DND-41 (cell line): ENCODE measurements at regions not wholly inside any gene's neighbourhood (a gene's known extent, or its start where the extent isn't known, plus 50 kb on each side); places are given as distances from the start of the nearest gene placed in this dataset.

Source experiments
- ATAC-seq: fragments of 200-7000 bp; cut with Tn5 transposase; 3 replicates; pipeline ENCODE4 v1.9.1; 2021; ENCODE audit warnings: low read depth; ENCODE audit not compliant: insufficient read depth
- DNase-seq: peaks from one replicate; pipeline ENCODE4 v3.0.0-alpha.2; 2020
- H2AFZ ChIP-seq: 2 replicates; pipeline ENCODE4 v1.6.0; 2012; ENCODE audit warnings: low read depth, low read length
- H3K27ac ChIP-seq: 2 replicates; pipeline ENCODE4 v1.5.1; 2012; ENCODE audit warnings: low read length, inconsistent platforms
- H3K27me3 ChIP-seq: fragments of 200-600 bp; sonication (generic); 2 replicates; pipeline ENCODE4 v1.6.0; 2012; ENCODE audit warnings: low read length, mild to moderate bottlenecking, inconsistent platforms; ENCODE audit not compliant: insufficient read depth, poor library complexity
- H3K36me3 ChIP-seq: 2 replicates; pipeline ENCODE4 v1.5.1; 2012; ENCODE audit warnings: low read length, inconsistent platforms; ENCODE audit not compliant: insufficient read depth
- H3K4me1 ChIP-seq: 2 replicates; pipeline ENCODE4 v1.5.1; 2012; ENCODE audit warnings: mild to moderate bottlenecking, low read length; ENCODE audit not compliant: insufficient read depth
- H3K4me2 ChIP-seq: 2 replicates; pipeline ENCODE4 v1.6.0; 2012; ENCODE audit warnings: mild to moderate bottlenecking, moderate library complexity, low read length, inconsistent platforms; ENCODE audit not compliant: insufficient read depth
- H3K4me3 ChIP-seq, 2 experiments: fragments of 200-600 bp in 1 of 2; shearing (Covaris generic) in 1 of 2; 2 replicates each; pipeline ENCODE4 v1.5.1; 2012 to 2016; ENCODE audit warnings: inconsistent platforms in 2 of 2, low read length in 2 of 2, mild to moderate bottlenecking in 2 of 2, low read depth in 1 of 2, moderate library complexity in 1 of 2
- H3K79me2 ChIP-seq: 2 replicates; pipeline ENCODE4 v1.6.0; 2012; ENCODE audit warnings: low read length, inconsistent platforms; ENCODE audit not compliant: insufficient read depth
- H3K9ac ChIP-seq: 2 replicates; pipeline ENCODE4 v1.6.0; 2012; ENCODE audit warnings: low read depth, mild to moderate bottlenecking, inconsistent platforms, low read length, moderate library complexity
- H3K9me3 ChIP-seq: 2 replicates; pipeline ENCODE4 v1.5.1; 2012; ENCODE audit warnings: low read length, moderate library complexity, mild to moderate bottlenecking, inconsistent platforms; ENCODE audit not compliant: insufficient read depth, severe bottlenecking
- H4K20me1 ChIP-seq: 2 replicates; pipeline ENCODE4 v1.6.0; 2012; ENCODE audit warnings: low read length; ENCODE audit not compliant: insufficient read depth
- EZH2 ChIP-seq: IDR thresholded peaks from 3 replicates; pipeline ENCODE4 v1.6.1; 2012; ENCODE audit warnings: borderline replicate concordance, low read depth, mild to moderate bottlenecking, moderate library complexity, low read length, inconsistent platforms; ENCODE audit not compliant: severe bottlenecking
- TF ChIP-seq, protein P1 (sequence below): IDR thresholded peaks from 2 replicates; pipeline ENCODE4 v1.5.1; 2012; ENCODE audit warnings: borderline replicate concordance, low read length, moderate library complexity, mild to moderate bottlenecking; ENCODE audit not compliant: poor library complexity, severe bottlenecking; ENCODE audit errors: extremely low read depth

DNA sequence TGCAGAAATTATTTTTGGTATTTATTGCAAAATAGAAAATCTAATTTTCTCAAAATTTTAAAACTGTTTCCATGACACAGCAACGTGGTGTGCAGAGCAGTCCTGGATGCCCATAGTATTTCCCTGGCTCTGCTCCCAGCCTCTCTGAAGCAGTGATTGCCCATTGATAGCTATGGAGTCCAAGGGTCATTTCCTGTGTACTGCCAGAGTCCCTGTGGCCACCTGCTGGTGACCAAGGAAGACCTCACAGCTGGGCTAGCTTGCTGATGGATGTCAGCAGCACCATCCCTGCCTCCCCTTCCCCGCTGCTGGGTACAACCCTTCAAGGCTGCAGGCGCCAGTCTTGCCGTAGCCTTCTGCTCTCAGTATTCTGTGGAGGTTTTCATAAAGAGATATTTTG, 184.1 kb downstream of the DIRAS2 start:
- Histone ChIP-seq H3K36me3 (no peaks in the 10 kb centered on the region), H3K4me3 (no peak overlapping the region), H3K27me3 (peaks cover 4% of the 10 kb centered on the region), H3K9me3 (no peaks in the 10 kb centered on the region), H4K20me1 (no peaks in the 10 kb centered on the region), H3K27ac (no peak overlapping the region), H2AFZ (no peak overlapping the region), H3K4me2 (no peak overlapping the region), H3K9ac (no peak overlapping the region), H3K79me2 (no peaks in the 10 kb centered on the region), H3K4me1 (no peaks in the 10 kb centered on the region)
- TF ChIP-seq, protein P1, sequence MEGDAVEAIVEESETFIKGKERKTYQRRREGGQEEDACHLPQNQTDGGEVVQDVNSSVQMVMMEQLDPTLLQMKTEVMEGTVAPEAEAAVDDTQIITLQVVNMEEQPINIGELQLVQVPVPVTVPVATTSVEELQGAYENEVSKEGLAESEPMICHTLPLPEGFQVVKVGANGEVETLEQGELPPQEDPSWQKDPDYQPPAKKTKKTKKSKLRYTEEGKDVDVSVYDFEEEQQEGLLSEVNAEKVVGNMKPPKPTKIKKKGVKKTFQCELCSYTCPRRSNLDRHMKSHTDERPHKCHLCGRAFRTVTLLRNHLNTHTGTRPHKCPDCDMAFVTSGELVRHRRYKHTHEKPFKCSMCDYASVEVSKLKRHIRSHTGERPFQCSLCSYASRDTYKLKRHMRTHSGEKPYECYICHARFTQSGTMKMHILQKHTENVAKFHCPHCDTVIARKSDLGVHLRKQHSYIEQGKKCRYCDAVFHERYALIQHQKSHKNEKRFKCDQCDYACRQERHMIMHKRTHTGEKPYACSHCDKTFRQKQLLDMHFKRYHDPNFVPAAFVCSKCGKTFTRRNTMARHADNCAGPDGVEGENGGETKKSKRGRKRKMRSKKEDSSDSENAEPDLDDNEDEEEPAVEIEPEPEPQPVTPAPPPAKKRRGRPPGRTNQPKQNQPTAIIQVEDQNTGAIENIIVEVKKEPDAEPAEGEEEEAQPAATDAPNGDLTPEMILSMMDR: no peak
- TF ChIP-seq EZH2: no peak
- no peak for DNase-seq
- no peak for ATAC-seq

DNA sequence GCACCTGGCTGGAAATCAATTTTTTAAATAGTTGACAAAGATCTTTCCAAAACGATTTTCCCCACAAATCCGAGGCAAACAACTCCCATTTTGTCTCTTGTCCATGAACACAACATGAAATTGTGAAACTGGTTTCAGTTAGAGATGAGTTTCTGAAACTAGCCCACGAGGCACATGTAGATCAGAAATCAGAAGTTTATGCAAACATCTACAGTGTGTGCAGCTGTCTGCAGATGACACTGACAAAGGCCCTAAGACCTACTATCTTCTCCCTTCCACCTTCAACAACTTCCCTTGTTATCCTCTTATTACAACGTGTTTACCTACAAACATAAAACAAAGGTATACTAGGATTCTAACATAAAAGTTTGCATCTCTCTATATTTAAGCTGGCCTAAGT, 183.3 kb downstream of the DIRAS2 start:
- TF ChIP-seq EZH2: no peak
- TF ChIP-seq, protein P1: no peak
- ATAC-seq: no peak
- H3K4me2 ChIP-seq: no peak overlapping the region
- no peak overlapping the region for H3K4me3 ChIP-seq
- H3K27ac ChIP-seq: no peak overlapping the region
- H3K9me3 ChIP-seq: no peaks in the 10 kb centered on the region
- H2AFZ ChIP-seq: no peak overlapping the region
- H4K20me1 ChIP-seq: no peaks in the 10 kb centered on the region
- no peak overlapping the region for H3K9ac ChIP-seq
- no peaks in the 10 kb centered on the region for H3K4me1 ChIP-seq
- H3K27me3 ChIP-seq: peaks cover 4% of the 10 kb centered on the region
- no peaks in the 10 kb centered on the region for H3K79me2 ChIP-seq
- DNase-seq: no peak
- H3K36me3 ChIP-seq: no peaks in the 10 kb centered on the region

DNA sequence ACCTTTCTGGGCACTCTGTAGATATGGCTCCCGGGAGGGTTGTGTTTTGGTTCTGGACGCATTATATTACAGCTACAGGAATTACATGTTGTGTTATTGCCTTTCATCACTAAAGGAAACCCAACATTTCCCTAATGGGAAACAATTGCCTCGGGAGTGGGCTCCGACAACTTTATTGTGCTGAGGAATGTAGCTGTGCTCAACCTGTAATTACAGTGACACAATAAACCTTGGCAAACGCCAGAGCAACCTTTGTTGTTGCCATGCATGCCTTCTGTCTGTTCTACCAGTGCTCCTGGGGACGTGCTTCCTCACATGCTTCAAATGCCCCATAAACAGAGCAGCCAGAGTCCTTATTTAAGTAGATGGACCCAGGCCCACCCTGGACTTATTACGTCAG, 182.4 kb downstream of the DIRAS2 start:
- no peaks in the 10 kb centered on the region for H3K36me3 ChIP-seq
- no peaks in the 10 kb centered on the region for H3K9me3 ChIP-seq
- no peak overlapping the region for H2AFZ ChIP-seq
- no peaks in the 10 kb centered on the region for H4K20me1 ChIP-seq
- ATAC-seq: no peak
- no peak overlapping the region for H3K4me2 ChIP-seq
- H3K79me2 ChIP-seq: no peaks in the 10 kb centered on the region
- H3K27ac ChIP-seq: no peak overlapping the region
- H3K27me3 ChIP-seq: peaks cover 2% of the 10 kb centered on the region
- H3K9ac ChIP-seq: no peak overlapping the region
- no peaks in the 10 kb centered on the region for H3K4me1 ChIP-seq
- H3K4me3 ChIP-seq: no peak overlapping the region
- TF ChIP-seq, protein P1: no peak
- no peak for TF ChIP-seq EZH2
- no peak for DNase-seq

DNA sequence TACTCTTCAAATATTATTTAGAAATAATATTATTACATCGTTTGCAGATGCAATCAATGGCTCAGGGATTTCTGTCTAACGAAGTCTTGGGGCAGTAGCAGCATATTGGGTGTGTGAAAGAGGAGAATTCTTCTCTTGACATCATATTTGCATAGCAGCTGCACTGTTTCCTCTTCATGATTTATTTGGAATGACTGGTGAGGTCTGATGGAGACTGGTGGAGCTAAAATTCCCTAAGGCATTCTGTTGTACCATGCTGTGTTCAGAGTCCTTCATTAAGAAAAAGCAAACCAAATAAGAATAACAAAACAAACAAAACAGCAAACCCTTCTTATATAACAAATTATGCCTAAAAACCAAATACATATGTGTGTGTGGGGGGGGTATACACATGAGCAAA, 177.6 kb downstream of the DIRAS2 start:
- no peaks in the 10 kb centered on the region for H3K79me2 ChIP-seq
- TF ChIP-seq EZH2: no peak
- TF ChIP-seq, protein P1: no peak
- no peak overlapping the region for H3K4me2 ChIP-seq
- H3K9ac ChIP-seq: no peak overlapping the region
- DNase-seq (no peak), ATAC-seq (no peak)
- no peak overlapping the region for H2AFZ ChIP-seq
- no peaks in the 10 kb centered on the region for H3K9me3 ChIP-seq
- H3K27ac ChIP-seq: no peak overlapping the region
- H3K4me3 ChIP-seq: no peak overlapping the region
- H3K4me1 ChIP-seq: no peaks in the 10 kb centered on the region
- no peaks in the 10 kb centered on the region for H3K36me3 ChIP-seq
- no peaks in the 10 kb centered on the region for H3K27me3 ChIP-seq
- no peaks in the 10 kb centered on the region for H4K20me1 ChIP-seq
